Hindlimb muscle (tissue), 1 donor: ENCODE measurements at regions not wholly inside any gene's neighbourhood (a gene's known extent, or its start where the extent isn't known, plus 50 kb on each side); places are given as distances from the start of the nearest gene placed in this dataset.

Experiments
- DNase-seq: peaks from one replicate; pipeline ENCODE4 v3.0.0-alpha.2; 2013

GRCh38 chr22:47449508-47450270 lies 687.2 kb downstream of the TBC1D22A start:
- DNase-seq, result no peak

DNA sequence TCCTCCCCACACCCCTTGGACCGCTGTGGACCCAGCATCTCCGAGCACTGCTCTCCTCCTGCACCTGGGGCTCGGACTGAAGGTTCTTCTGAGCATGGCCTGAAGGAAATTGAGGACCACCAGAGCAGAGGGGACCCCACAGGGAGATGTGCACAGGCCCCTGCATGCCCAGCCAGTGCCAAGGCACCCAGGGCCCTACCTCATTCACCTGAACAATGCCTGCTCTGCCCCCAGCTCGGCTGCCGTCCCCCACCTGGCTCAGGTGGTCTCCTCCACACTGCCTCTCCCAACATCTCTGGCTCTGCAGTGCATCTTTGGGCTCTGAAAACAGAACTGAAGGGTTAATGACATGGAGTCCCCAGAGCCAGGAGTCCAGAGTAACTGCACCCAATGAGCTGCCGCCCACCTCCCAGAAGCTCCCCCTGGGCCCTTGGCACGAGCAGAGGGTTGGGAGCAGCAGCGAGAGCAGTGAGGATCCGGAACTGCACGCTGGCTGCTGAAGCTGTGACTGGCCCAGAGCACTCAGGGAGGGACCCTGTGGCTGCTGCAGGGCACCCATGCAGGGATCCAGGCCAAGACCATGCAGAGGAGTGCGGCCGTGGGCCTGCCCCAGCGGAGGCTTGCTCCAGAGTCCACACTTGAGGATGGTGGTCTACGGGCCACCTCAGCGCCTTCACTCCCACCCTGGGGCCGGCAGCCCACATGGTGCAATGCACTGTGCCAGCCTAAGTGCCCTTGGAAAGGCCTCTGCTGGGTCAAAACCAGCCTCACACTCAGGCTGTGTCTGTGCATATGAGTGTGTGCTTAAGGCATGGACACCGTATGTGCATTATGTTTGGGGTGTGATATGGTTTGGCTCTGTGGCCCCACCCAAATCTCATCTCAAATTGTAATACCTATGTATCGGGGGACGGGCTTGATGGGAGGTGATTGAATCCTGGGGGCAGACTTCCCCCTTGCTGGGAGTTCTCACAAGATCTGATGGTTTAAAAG lies 686.1 kb downstream of the TBC1D22A start:
- no peak for DNase-seq

- DNase-seq, result no peak
Observed at GRCh38 chr22:47446821-47447810, 684.7 kb downstream of the TBC1D22A start.

GRCh38 chr22:47446331-47446730 lies 683.9 kb downstream of the TBC1D22A start:
- DNase-seq, result no peak

DNA sequence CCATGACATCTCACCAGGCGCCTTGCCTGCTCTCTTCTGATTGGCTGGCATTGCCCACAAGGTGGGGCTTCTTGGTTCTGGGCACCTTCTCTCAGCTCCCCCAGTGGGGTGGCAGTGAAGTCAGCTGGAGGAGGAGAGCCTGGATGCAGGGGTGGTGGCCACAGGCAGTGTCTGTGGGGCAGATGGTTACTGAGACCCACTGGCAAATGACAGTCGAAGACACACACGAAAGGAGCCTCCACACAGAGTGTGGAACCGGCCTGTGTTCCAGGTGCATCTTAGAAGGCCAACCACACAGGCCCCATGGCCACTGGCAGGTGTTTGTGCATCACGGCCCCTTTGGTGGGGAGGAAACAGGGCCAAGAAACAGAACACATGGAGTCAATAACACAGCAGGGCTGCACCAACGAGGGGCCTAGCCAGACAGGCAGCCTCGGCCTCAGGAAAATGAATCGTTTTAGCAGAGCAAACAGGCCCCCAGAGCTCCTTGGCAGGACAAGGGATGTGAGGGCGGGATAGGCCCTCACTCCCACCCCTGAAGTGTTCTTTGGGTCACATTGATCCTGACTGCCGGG lies 683.4 kb downstream of the TBC1D22A start:
- DNase-seq, result no peak

GRCh38 chr22:47445212-47445611 lies 682.8 kb downstream of the TBC1D22A start:
- DNase-seq, result no peak

DNA sequence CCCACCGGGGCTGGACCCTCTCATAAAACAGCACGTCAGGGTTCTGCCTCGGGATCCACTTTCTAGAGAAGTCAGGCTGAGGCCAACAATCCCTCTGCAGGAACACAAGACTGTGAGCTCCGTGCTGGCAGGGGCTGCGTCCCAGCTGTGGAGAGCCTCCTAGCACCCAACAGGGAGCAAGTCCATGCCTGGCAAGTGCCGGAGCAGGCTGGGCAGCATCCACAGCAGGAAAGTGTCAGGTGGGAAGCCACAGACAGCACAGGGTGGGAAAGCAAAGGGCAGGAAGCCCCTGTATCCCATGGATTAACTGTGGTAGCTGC lies 682.3 kb downstream of the TBC1D22A start:
- no peak for DNase-seq

GRCh38 chr22:47443836-47444745 lies 681.6 kb downstream of the TBC1D22A start:
- no peak for DNase-seq

DNA sequence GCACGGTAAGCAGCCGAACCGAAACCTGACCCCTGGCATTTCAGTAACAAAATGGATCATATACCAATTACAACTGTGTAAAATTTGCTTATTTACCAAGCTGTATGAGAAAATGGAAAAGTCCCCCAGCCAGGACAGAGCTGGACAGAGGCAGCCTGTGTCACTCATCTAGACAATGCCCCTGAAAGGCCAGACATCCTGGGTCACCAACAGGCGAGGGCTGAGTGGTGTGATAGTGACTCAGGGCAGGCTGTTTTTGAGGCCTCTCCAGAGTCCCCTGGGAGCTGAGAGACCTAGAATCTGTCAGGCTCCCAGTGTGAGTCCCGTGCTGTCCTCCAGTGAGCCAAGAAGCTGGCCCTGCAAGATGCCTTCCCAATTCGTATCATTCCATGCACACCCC lies 680.4 kb downstream of the TBC1D22A start:
- DNase-seq, result no peak

DNA sequence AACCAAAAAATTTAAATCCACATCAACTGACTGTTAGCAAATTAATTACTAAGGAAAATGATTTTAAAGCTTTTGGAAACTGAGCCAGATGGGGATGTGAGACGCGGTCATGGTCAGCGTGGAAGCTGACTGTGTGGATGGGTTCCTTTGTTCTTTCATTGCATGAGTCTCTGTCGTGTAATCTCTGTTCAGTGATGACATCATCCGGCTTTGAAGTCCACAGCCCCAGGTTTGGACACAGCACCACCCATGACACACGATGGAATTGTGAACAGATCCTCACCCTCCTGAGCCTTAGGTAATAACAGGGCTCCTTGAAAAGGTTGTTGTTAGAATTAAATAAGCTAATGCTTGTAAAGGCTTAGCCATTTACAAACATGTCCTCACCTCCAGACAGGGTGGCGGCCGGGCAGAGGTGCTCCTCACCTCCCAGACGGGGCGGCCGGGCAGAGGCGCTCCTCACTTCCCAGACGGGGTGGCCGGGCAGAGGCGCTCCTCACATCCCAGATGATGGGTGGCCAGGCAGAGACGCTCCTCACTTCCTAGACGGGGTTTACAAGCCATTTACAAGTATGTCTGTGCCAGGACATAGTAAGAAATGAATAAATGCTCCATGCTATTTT lies 677.3 kb downstream of the TBC1D22A start:
- DNase-seq, result no peak

- DNase-seq, result no peak
Observed at GRCh38 chr22:47437636-47438035, 675.2 kb downstream of the TBC1D22A start.

DNA sequence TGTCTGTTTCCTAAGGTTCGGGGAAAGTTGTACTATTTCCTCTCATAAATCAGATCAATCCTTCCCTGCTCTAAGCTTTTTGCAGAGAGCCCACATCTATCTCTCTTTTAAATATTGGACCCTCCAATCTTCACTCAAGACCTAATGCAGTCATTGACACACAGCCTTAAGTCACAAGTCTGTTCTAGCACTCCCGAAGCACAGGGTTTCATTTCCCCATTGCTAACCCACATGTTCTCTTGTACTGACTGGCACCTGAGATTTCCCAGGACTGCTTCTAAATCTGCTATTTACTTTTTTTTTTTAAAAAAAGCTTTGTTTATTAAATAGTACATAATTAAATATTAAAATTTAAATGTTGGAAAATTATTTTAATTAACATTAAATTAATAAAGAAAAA lies 674.7 kb downstream of the TBC1D22A start:
- no peak for DNase-seq

- DNase-seq, result no peak
Observed at GRCh38 chr22:47435826-47436225, 673.4 kb downstream of the TBC1D22A start.

DNA sequence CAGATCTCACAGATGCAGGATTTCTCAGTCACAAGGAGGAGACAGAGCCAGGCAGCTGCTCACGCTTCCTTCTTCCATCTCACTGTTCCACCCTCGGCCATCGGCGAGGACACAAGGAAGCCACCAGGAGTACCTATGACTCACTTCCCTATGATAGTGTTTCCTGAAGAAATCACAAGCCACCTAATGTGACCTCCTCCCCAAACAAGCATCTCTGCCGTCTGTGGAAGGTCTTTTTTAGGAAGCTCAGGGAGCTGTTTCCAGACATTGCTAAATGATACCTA lies 672.7 kb downstream of the TBC1D22A start:
- DNase-seq, result no peak

GRCh38 chr22:47434336-47435203 lies 672.1 kb downstream of the TBC1D22A start:
- DNase-seq, result peak; percentile 15

GRCh38 chr22:47433627-47434026 lies 671.2 kb downstream of the TBC1D22A start:
- no peak for DNase-seq

DNA sequence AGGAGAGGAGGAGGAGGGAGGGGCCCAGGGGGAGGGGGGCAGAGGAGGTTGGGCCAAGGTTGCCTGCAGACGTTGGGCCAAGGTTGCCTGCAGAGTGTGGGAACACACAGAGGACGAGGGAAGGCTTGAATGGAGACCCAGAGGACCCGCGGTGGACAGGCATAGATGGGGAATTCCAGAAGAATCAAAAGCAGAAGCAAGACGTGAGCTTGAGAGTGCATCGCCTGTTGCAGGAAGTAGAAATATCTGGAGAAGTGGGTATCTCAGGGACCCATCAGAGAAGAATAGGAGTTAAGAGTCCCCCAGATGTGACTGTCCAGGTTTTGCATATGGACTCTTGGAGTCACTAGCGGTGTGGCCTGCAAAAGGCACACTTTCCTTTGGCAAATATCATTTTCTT lies 670.2 kb downstream of the TBC1D22A start:
- DNase-seq, result no peak

DNA sequence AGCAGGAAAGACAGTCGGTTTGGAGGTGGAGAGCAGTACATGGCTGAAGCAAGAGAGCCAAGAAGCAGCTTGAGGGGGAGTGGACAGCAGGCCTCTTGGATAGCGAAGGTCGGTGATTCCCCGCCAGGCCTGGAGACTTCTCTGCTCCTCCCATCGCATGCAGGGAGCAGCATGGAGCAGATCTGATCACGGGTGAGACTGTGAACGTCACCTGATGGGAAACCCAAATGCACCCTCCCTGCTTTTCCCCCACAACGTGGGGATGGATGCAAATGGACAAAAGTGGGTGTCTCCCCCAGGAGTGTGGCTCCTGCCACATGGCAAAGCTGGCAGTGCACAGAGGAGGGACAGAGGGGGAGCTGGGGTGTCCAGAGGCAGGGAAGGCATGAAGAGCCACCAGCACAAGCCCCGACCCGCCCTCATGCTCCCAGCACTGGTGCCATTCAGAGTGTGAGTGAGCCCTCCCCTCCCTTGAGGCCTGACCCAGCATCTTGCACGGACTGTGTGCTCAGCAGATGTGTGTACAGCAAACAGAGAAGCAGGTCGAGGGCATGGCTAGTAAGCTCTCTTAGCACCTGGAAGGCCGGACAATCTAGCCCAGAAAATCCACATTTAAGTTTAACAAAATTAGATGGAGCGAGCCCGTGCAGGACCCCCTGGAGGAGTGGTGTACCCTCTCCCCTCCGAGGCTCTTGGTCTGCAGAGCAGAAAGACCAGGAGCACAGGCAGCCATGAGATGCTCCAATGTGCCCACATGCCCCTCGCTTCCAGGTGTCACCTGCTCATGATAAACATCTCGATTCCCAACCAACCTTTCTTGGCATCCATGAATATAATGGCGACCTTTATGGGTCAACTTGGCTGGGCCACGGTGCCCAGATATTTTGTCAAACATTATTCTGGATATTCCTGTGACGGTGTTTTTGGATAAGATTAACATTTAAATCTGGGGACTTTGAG lies 661.7 kb downstream of the TBC1D22A start:
- no peak for DNase-seq

- DNase-seq, result no peak
Observed at GRCh38 chr22:47423266-47423665, 660.8 kb downstream of the TBC1D22A start.
